ENCODE measurements at regions not wholly inside any gene's neighbourhood (a gene's known extent, or its start where the extent isn't known, plus 50 kb on each side); places are given as distances from the start of the nearest gene placed in this dataset.
"Not testable (repeated sequence)": the region's sequence is repeated elsewhere in the genome, so short reads cannot be mapped to it uniquely, and the experiment has no call there.

GRCh38 chr6:50520326-50521266, 192.7 kb upstream of the TFAP2D start:
- DNase-seq = no peak

GRCh38 chr6:50524341-50524740, 189.0 kb upstream of the TFAP2D start:
- no peak for DNase-seq

- no peak for DNase-seq
These were observed 185.3 kb upstream of the TFAP2D start for GRCh38 chr6:50527985-50528384.

- DNase-seq = no peak
These were observed 173.9 kb upstream of the TFAP2D start for GRCh38 chr6:50539447-50539846.

DNA sequence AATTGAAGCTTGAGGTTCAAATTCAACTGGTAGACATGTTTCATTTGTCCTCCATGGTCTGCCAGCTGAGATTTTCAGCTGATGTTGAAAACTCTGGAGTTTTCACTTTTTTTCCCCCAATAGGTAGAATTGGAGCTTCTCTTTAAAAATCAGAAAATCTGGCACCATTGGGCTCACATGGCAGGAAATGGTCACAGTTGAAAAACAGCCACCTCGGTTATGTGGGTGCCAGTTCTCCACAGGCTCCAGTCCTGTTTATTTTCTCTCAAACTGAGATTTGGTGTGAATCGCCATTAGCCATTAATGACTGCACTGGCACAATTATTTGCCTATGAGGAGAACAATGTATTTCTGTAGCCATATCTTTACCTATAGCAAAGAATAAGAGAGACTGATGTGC, 171.4 kb upstream of the TFAP2D start:
- no peak for DNase-seq

DNA sequence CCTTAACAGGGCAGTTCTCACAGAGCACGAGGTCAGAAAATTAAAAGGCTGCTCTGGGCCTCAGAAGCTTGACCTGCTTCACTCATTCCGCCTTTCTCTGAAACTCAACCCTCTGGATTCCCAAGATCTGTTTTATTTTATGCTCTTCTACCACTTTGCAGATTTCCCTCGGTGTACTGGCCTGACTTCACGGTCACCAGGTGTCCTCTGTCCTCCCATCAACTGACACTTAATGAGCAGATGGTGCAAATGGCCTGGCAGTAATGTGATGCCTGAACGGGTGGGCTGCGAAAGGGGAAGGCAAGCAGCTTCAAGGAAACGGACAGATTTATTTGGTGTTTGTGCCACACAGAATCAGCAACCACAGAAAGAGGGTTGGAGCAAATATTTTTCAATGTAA, 169.7 kb upstream of the TFAP2D start:
- no peak for DNase-seq

GRCh38 chr6:50549026-50549425, 164.3 kb upstream of the TFAP2D start:
- no peak for DNase-seq

DNA sequence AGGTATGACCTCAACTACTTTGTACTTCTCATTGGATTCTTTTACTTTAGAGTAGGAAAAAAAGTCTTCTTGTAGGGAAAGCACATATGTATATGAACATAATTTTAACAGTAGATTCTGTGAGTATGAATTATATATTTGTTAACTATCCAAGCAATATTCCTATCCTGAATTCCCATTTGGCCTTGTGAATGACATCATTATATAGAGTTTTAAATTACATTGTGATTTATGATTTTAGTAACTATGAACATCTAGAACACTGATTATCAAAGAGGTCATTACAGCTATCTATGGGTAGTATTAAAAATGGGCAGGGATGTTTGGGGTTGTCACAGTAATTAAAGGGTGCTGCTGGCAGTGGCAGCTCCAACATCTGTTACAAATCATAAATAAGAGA, 163.9 kb upstream of the TFAP2D start:
- no peak for DNase-seq

DNA sequence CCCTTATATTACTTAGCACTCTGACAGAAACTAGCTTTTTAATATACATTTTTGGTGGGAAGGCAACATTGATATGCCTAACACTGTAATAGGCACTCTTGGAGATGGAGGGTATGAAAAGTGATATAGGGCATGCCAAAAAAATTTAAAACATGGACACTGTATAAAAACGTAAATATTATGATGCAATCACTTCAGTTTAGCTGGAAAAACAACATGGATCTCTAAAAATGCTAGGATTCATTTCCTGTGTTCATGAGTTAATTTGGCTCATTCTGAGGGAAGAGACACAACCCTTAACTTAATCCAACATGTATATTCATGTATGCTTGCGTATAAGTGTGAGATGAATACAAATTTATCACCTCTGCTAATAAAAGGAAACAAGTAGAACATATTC, 157.3 kb upstream of the TFAP2D start:
- DNase-seq = no peak

- no peak for DNase-seq
These were observed 148.3 kb upstream of the TFAP2D start for GRCh38 chr6:50565004-50565403.

DNA sequence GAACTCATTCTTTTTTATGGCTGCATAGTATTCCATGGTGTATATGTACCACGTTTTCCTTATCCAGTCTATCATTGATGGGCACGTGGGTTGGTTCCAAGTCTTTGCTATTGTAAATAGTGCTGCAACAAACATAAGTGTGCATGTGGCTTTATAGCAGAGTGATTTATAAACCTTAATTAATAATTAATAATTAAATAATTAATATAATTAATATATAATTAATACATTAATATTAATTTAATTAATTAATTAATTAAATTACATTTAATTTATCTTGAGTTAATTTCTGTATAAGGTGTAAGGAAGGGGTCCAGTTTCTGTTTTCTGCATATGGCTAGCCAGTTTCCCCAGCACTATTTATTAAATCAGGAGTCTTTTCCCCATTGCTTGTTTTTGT, 142.1 kb upstream of the TFAP2D start:
- not testable (repeated sequence) for DNase-seq

DNA sequence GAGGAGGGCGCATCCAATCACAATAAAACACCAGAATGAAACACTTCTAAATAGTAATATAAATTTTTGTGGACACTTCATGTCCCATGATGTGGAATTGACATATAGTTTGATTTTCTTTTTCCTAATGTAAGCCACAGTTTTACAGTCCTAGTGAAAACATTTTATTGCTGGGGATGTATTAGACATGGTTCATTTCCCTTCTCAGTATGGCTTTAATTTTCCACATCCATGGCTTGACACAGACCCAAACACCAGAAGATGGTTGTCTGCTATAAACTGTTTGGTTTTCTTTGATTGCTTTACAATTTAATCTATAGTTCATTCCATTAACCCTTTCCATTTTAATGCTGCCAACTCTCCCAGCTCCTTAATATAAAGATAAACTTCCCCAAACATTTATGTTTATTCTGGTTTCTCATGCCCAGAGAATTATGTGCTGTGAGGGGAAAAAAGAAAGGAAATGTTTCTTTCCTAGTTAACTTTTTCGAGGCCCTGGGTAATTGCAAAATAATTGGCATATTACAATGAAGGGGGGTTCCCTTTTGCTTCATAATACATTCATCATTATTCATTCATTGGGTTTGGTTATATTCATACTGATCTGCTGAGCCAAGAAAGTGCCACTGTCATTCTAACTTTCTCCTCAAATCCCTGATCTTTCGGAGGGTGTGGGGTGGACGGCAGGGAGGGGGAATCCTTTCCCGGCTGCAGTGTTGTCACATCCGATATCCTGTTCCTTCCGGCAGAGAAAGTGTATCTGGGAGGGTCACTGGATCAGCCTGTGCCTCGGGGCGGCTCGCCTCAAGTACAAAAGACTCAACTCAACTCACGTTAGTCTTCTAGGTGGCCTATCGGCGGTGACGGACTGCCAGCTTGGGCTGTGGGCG, 127.6 kb upstream of the TFAP2D start:
- DNase-seq = no peak

- DNase-seq = no peak
These were observed 127.0 kb upstream of the TFAP2D start for GRCh38 chr6:50586331-50586675.

DNA sequence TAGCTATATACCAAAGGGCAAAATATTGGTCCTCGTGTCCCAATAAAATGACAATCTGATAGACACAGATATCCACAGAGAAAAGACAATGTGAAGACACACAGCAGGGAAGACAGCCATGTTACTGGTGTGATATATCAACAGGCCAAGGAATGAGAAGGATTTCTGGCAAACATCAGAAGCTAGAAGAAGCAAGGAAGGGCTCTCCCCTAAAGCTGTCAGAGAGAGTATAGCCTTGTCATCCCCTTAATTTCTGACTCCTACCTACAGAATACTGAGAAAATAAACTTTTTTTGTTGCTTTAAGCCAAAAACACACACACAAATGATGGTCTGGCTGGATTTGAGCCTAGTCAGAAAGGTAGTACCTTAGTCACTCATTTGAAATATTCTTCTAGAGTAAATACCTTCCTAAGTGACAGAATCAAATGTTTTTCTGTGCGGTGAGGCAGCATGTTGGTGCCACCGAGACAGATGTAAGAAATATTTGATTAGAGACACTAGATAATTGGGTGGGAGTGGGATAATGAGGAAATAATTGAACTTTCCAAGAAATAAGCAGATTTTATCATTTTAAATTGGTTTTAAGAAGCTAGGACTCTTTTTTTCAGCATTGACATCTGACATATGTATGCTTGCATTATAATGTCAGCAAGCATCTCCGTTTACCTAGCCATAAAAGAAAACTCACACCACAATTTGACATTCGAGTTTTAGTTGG, 123.4 kb upstream of the TFAP2D start:
- DNase-seq = no peak

DNA sequence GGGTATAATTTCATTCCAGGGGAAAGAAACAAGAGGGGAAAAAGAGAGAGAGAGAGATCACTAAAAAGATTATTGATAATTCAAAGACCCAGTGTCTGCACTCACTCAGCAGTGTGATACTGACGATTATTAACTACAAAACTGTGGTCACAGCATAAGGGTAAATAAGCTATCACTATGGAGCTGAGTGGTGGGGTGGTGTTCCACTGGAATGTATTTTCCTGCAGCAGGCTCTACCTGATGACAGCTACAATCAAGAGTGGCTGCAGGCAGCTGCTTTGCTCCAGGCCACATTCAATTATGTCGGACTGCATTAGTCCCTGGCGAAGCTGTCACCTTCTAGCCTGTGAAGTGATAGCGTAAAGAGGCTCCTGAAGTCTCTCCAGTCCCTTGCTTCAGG, 122.2 kb upstream of the TFAP2D start:
- no peak for DNase-seq

GRCh38 chr6:50600280-50600679, 113.0 kb upstream of the TFAP2D start:
- DNase-seq = no peak

DNA sequence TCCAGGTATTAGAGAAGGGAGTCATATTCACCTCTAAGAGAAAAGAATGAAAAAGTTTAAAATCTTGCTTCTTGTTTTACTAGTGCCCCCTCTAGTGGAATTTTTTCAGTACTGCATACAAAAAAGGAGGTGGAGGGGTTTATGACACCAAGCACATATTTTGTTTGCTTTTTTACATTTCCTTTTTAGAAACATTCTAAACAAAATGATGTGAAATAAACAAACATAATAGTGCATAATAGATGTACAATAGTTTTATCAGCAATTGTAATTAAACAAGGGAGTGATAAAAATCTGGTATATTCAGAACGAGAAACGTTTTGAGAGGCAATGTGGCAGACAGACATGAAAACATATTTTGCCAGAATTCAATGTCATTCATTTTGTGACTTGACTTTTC, 111.0 kb upstream of the TFAP2D start:
- peak; percentile 24 for DNase-seq

DNA sequence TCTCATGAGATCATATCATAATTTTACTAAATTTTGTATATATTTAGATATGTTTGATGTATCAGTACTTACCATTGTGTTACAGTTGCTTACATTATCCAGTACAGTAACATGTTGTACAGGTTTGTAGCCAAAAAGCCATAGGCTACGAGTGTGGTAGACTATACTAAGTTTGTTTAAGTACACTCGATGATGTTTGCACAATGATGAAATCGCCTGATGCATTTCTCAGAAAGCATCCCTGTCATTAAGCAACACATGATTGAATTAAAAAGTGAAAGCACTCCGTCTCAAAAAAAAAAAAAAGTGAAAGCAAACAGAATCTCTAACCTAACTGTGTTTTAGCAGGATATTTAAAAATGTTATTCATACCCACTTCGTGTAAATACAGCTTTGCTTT, 104.9 kb upstream of the TFAP2D start:
- DNase-seq = no peak

DNA sequence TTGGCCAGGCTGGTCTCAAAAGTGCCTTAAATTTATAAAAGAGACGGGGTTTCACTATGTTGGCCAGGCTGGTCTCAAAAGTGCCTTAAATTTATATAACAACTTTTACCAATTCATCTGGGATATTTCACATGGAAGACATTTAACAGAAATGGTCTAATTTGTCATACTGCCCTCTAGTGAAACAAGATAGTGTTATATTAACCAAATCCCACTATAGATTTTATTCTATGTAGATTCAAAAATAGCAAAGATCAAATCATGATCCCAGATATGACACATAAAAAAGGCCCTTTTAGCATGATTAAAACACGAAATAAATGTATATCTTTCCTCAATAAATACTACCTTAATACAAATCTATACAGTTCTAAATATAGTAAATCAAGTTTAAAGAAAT, 102.8 kb upstream of the TFAP2D start:
- DNase-seq = no peak

DNA sequence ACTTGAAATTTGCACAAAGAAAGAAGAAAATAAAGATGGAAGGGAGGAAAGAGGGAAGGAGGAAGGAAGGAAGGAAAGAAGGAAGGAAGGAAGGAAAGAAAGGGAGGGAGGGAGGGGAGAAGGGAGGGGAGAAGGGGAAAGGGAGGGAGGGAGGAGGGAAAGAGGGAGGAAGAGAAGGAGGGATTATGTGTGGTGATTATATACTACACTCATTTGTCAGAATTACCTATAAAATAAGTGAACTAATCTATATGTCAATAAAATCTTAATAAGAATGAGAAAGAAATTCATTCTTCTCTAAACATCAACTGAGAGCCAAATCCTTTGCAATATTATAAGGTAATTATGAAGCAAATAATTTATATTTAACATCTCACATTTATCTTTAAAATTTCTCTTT, 77.9 kb upstream of the TFAP2D start:
- no peak for DNase-seq

GRCh38 chr6:50637267-50637666, 76.1 kb upstream of the TFAP2D start:
- DNase-seq = no peak

DNA sequence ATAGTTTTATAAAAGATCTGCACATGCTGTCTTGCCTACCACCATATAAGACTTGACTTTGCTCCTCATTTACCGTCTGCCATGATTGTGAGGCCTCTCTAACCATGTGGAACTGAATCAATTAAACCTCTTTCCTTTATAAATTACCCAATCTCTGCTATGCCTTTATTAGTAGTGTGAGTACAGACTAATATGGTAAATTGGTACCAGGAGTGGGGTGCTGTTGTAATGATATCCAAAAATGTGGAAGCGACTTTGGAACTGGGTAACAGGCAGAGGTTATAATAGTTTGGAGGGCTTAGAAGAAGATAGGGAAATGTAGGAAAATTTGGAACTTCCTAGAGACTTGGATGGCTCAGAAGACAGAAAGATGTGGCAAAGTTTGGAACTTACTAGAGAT, 64.2 kb upstream of the TFAP2D start:
- no peak for DNase-seq

DNA sequence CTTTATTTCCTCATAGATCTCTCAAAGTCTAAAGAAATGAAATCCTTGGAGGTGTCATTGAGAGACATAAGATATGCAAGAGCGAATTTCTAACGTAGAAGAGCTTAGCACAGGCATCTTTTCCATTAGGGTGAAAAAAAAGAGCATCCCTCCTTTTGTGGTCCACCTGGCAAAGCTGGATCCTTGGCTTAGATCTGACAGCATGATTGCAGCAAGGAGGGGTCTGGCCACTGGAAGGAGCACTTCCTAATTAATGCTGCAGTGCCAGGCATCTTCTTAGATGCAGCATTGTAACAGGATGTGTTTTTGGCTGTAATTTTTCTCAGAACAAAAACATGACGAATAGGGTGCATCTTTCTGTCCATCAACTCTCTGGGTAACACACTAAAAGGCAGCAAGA, 60.1 kb upstream of the TFAP2D start:
- no peak for DNase-seq
